Left lung (tissue), 4 donors: ENCODE measurements at regions not wholly inside any gene's neighbourhood (a gene's known extent, or its start where the extent isn't known, plus 50 kb on each side); places are given as distances from the start of the nearest gene placed in this dataset.
A peak's percentile ranks its signal among the peaks of the same experiment; 100 is the strongest.

ENCODE experiments used
- ATAC-seq: fragments of 200-7000 bp; cut with Tn5 transposase; one replicate; pipeline ENCODE4 v1.9.1; 2020; ENCODE audit warnings: moderate library complexity
- DNase-seq, 4 donors: peaks; one replicate each; pipeline ENCODE4 v3.0.0-alpha.2; 2013 to 2020
- H3K27ac ChIP-seq, 2 donors: fragments of 200-600 bp; sonication (generic) in 1 of 2; one replicate each; pipeline versions ENCODE4 v1.5.0 to v1.8.0; 2020 to 2021
- H3K27me3 ChIP-seq, 2 donors: fragments of 200-600 bp; sonication (generic) in 1 of 2; one replicate each; pipeline versions ENCODE4 v1.5.0 to v1.8.0; 2020 to 2021
- H3K36me3 ChIP-seq, 2 donors: fragments of 200-600 bp; sonication (generic) in 1 of 2; one replicate each; pipeline versions ENCODE4 v1.5.0 to v1.8.0; 2020 to 2021
- H3K4me1 ChIP-seq, 2 donors: fragments of 200-600 bp; one replicate each; pipeline ENCODE4 v1.8.0; 2021
- H3K4me3 ChIP-seq, 2 donors: fragments of 200-600 bp; sonication (generic) in 1 of 2; one replicate each; pipeline versions ENCODE4 v1.5.0 to v1.8.0; 2020 to 2021; ENCODE audit warnings: mild to moderate bottlenecking in 1 of 2
- H3K9me3 ChIP-seq, 2 donors: fragments of 200-600 bp; sonication (generic) in 1 of 2; one replicate each; pipeline versions ENCODE4 v1.5.0 to v1.8.0; 2020 to 2021
- intact Hi-C, 2 donors: fragments of 100-400 bp; cut with DNase I; formaldehyde crosslinking; loops; one replicate each; pipeline versions ENCODE4 v1.11.2 to v1.14.2; 2022
- TF ChIP-seq, protein P1 (sequence below), 2 donors: fragments of 200-600 bp; sonication (generic) in 1 of 2; IDR thresholded peaks; one replicate each; pipeline versions ENCODE4 v1.5.0 to v1.8.0; 2021; ENCODE audit warnings: antibody characterized with exemption in 2 of 2
- donor health status: DM: no; HTN: yes; CAD: no.
- donor health status: DM: no; HTN: no; CAD: no.

DNA sequence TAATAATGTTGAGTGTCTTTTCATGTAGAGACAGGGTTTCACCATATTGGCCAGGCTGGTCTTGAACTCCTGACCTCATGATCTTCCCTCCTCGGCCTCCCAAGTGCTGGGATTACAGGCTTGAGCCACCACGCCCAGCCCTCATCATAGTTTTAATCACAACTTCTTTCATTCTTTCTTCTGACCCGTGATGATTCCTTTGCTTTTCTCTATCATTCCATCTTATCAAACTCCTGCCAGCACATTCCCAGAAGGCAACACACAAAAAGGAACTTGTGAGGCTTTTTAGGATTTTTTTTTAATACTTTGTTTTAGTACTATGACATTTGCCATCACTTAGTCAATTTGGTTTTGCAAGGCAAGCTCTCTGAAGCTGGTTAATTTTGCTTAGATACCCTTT lies 77.5 kb upstream of the MEOX2 start:
- ATAC-seq (no peak), DNase-seq (no peak)
- TF ChIP-seq, protein P1, sequence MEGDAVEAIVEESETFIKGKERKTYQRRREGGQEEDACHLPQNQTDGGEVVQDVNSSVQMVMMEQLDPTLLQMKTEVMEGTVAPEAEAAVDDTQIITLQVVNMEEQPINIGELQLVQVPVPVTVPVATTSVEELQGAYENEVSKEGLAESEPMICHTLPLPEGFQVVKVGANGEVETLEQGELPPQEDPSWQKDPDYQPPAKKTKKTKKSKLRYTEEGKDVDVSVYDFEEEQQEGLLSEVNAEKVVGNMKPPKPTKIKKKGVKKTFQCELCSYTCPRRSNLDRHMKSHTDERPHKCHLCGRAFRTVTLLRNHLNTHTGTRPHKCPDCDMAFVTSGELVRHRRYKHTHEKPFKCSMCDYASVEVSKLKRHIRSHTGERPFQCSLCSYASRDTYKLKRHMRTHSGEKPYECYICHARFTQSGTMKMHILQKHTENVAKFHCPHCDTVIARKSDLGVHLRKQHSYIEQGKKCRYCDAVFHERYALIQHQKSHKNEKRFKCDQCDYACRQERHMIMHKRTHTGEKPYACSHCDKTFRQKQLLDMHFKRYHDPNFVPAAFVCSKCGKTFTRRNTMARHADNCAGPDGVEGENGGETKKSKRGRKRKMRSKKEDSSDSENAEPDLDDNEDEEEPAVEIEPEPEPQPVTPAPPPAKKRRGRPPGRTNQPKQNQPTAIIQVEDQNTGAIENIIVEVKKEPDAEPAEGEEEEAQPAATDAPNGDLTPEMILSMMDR (IDR thresholded peaks at IDR 0.05) = no peak
- H3K4me3 ChIP-seq = no peak overlapping the region
- no peaks in the 10 kb centered on the region for H3K27me3 ChIP-seq
- H3K9me3 ChIP-seq = no peaks in the 10 kb centered on the region
- no peak overlapping the region for H3K27ac ChIP-seq
- no peaks in the 10 kb centered on the region for H3K4me1 ChIP-seq
- H3K36me3 ChIP-seq = no peaks in the 10 kb centered on the region
- intact Hi-C loops = no loop called here

DNA sequence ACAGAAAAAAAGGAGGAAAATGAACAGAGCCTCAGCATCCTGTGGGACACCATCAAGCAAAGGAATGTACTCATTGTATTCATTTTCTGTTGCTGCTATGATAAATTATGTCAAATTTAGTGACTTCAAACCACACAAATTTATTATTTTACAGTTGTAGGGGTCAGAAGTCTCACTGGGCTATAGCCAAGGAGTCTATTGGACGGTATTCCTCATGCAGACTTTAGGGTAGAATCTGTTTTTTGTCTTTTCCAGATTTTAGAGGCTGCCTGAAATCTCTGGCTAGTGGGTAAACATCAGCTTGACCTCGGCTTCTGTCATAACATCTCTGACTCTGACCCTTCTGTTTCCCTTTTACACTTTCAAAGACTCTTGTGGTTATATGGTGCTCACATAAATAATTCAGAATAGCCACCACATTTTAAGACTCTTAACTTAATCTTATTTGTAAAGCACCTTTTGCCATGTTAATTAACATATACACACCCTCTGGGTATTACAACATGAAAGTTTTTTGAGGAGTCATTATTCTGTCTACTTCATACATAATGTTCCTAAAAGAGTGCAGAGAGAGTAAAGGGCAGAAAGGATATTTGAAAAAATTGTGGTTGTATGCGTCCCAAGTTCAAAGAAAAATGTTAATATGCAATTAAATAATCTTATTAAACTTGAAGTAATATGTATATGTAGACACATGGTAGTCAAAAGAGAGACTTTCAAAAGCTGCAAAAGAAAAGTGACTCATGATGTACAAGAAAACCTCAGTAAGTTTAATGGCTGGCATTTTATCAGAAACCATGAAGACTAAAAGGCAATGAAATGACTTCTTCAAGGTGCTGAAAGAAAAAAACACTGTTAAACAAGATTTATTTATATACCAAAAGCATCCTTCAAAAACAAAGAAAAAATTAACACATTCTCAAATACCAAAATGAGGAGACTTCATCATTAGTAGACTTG lies 70.8 kb upstream of the MEOX2 start:
- Histone ChIP-seq H3K27me3 (no peaks in the 10 kb centered on the region), H3K36me3 (no peaks in the 10 kb centered on the region), H3K27ac (no peak overlapping the region), H3K4me1 (no peaks in the 10 kb centered on the region), H3K9me3 (no peaks in the 10 kb centered on the region), H3K4me3 (no peak overlapping the region)
- intact Hi-C loops = no loop called here
- TF ChIP-seq, protein P1 (IDR thresholded peaks at IDR 0.05) = no peak
- DNase-seq = no peak
- ATAC-seq = no peak

DNA sequence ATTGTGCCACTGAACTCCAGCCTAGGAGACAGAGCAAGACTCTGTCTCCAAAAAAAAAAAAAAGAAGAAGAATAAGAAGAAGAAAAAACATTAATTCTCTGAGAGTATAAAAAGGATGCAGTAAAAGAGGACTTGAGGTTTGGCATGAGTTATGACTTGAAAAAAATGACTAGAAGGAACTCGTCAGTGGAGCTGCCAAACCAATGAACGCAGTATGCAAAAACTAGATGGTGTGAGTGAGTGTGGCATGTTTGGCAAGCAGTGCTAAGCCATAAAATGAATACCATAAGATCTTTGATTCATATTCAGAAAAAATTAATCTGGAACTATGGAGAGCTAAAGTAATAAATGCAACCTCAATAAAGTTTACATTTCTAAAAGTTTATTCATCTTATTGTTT lies 68.6 kb upstream of the MEOX2 start:
- ATAC-seq = no peak
- TF ChIP-seq, protein P1 (IDR thresholded peaks at IDR 0.05) = no peak
- no peak for DNase-seq
- no peak overlapping the region for H3K27ac ChIP-seq
- intact Hi-C loops = no loop called here
- H3K36me3 ChIP-seq = no peaks in the 10 kb centered on the region
- no peaks in the 10 kb centered on the region for H3K9me3 ChIP-seq
- H3K27me3 ChIP-seq = no peaks in the 10 kb centered on the region
- no peaks in the 10 kb centered on the region for H3K4me1 ChIP-seq
- H3K4me3 ChIP-seq = no peak overlapping the region

DNA sequence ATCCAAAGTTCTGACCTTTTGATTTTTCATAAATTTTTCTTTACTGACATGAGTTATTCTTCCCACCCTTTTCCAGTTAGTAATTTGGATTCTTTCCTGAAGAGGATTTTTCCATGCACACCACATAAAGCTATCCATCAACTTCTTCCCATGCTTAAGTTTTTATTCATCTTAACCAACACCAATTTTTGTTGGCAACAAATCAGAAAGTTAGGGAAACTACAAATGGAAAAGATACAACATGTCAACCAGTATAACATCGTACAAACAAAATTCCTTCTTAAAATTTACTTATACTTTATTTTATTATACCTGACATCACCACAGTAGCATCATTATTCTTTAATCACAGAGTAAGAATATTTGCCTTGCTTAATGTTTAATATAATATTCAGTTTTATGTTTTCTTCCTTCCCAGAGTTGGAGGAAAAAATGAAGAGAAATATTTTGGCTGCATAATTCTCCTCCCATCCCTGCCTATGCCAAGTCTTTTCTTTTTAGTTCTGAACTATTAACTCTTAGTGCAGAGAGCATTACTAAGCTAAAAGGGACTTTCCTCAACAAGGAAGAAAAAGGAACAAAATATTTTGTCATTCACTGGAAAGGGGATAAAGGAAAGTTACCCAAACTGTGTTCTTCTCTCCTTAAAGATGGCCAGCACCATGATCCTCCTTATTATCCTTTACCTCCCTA lies 67.5 kb upstream of the MEOX2 start:
- Histone ChIP-seq H3K36me3 (no peaks in the 10 kb centered on the region), H3K27me3 (no peaks in the 10 kb centered on the region), H3K27ac (no peak overlapping the region), H3K4me1 (no peaks in the 10 kb centered on the region), H3K9me3 (no peaks in the 10 kb centered on the region), H3K4me3 (no peak overlapping the region)
- ATAC-seq (peak; percentile 27), DNase-seq (no peak)
- TF ChIP-seq, protein P1 (IDR thresholded peaks at IDR 0.05) = no peak
- intact Hi-C loops = no loop called here

DNA sequence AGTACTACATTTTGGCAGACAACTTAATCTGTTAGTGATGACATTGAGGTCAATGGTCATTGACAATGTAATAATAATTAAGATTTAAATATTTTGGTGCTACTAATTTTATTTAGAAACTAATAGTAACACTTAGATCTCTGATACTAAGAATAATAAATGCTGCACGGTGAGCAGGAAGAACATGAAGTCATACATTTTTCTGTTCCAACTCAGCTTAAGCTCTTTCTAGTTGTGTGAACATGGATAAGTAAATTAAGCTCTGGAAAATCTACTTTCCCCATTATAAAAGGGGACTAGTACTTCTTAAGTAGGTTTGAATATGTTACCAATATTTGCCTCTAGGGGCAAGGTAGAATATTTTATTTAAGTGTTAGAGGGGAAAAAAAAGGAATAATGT lies 65.9 kb upstream of the MEOX2 start:
- ATAC-seq (no peak), DNase-seq (no peak)
- intact Hi-C loops = no loop called here
- Histone ChIP-seq H3K27ac (peak overlapping the region in 1 of 2 donors; percentile 28), H3K4me1 (no peaks in the 10 kb centered on the region), H3K4me3 (no peak overlapping the region), H3K36me3 (no peaks in the 10 kb centered on the region), H3K27me3 (no peaks in the 10 kb centered on the region), H3K9me3 (no peaks in the 10 kb centered on the region)
- TF ChIP-seq, protein P1 (IDR thresholded peaks at IDR 0.05) = no peak
